K562 (cell line): ENCODE measurements at regions not wholly inside any gene's neighbourhood (a gene's known extent, or its start where the extent isn't known, plus 50 kb on each side); places are given as distances from the start of the nearest gene placed in this dataset.

Source experiments
- CBX3 ChIP-seq, 2 experiments: IDR thresholded peaks; 1 replicate in 1 of 2; 2 replicates in 1 of 2; pipeline ENCODE4 v1.6.1; 2012; ENCODE audit warnings: inconsistent platforms in 2 of 2, low read length in 2 of 2, borderline replicate concordance in 1 of 2, control low read depth in 1 of 2
- CTCF ChIP-seq, 3 experiments: IDR thresholded peaks in 2 of 3; conservative IDR thresholded peaks in 1 of 3; 2 replicates each; pipeline ENCODE4 v1.5.1; 2011 to 2012; ENCODE audit warnings: low read length in 3 of 3, mild to moderate bottlenecking in 3 of 3, control low read depth in 2 of 3, improper control_type of control experiment in 1 of 3, inconsistent platforms in 1 of 3, low read depth in 1 of 3, mixed read lengths in 1 of 3, moderate library complexity in 1 of 3; ENCODE audit not compliant: insufficient read depth in 2 of 3
- E2F1 ChIP-seq: sonication (generic); formaldehyde crosslinking; IDR thresholded peaks from 2 replicates; pipeline ENCODE4 v1.8.1; 2023; ENCODE audit warnings: mild to moderate bottlenecking, missing genetic modification reagents, moderate library complexity
- E2F4 ChIP-seq: sonication (generic); formaldehyde crosslinking; IDR thresholded peaks from 2 replicates; pipeline ENCODE4 v1.8.0; 2022; ENCODE audit warnings: mild to moderate bottlenecking, low read depth, missing genetic modification reagents
- ELK1 ChIP-seq: sonication (generic); formaldehyde crosslinking; IDR thresholded peaks from 2 replicates; pipeline ENCODE4 v1.8.1; 2022; ENCODE audit warnings: missing genetic modification reagents
- POLR2A ChIP-seq: fragments of 450-650 bp; conservative IDR thresholded peaks from 2 replicates; pipeline ENCODE4 v1.6.1; 2016
- RBBP5 ChIP-seq: fragments of 200-600 bp; sonication (generic); IDR thresholded peaks from 2 replicates; pipeline ENCODE4 v1.6.1; 2012; ENCODE audit warnings: borderline replicate concordance, mild to moderate bottlenecking, low read length, control low read depth, inconsistent platforms; ENCODE audit not compliant: insufficient read depth, poor library complexity, severe bottlenecking
- REST ChIP-seq, 2 experiments: fragments of 450-650 bp; formaldehyde crosslinking in 1 of 2; IDR thresholded peaks; 2 replicates each; pipeline versions ENCODE4 v1.4.0 to v1.6.1; 2014 to 2020; ENCODE audit warnings: mild to moderate bottlenecking in 2 of 2, borderline replicate concordance in 1 of 2, low read depth in 1 of 2
- TAF1 ChIP-seq: IDR thresholded peaks from 2 replicates; pipeline ENCODE4 v1.6.1; 2011; ENCODE audit warnings: mild to moderate bottlenecking, low read length, moderate library complexity; ENCODE audit not compliant: insufficient read depth, control insufficient read depth, severe bottlenecking; ENCODE audit errors: extremely low read depth
- TCF7L2 ChIP-seq: fragments of 150-350 bp; IDR thresholded peaks from 2 replicates; pipeline ENCODE4 v1.6.1; 2016; ENCODE audit warnings: low read depth, mild to moderate bottlenecking, low read length, moderate library complexity
- ZNF780A ChIP-seq: fragments of 250-450 bp; sonication (Bioruptor Pico); IDR thresholded peaks from 2 replicates; pipeline ENCODE4 v1.5.0; 2021; ENCODE audit warnings: mild to moderate bottlenecking
- ZZZ3 ChIP-seq: fragments of 450-650 bp; IDR thresholded peaks from 2 replicates; pipeline ENCODE4 v1.6.1; 2016; ENCODE audit warnings: antibody characterized with exemption, mild to moderate bottlenecking, moderate library complexity

- no peak for TF ChIP-seq REST (IDR thresholded peaks at IDR 0.05; ENCODE audit: borderline replicate concordance)
- no peak for TF ChIP-seq REST (CRISPR knock-in tag; IDR thresholded peaks at IDR 0.05; ENCODE audit: low read depth)
- TF ChIP-seq ELK1: no peak
- TF ChIP-seq CBX3 (IDR thresholded peaks at IDR 0.05; ENCODE audit: borderline replicate concordance in 1 of 2, low read length in 2 of 2): no peak
- TF ChIP-seq E2F4 (CRISPR knock-in tag): no peak
- no peak for TF ChIP-seq ZZZ3
- TF ChIP-seq POLR2A: no peak
- TF ChIP-seq RBBP5: no peak
- peak in 2 of 3 experiments; percentile 25 to 46; a peak in 2 of 6 replicates for TF ChIP-seq CTCF (IDR thresholded peaks at IDR 0.05 in 2 of 3, conservative IDR thresholded peaks at IDR 0.05 in 1 of 3; ENCODE audit: insufficient read depth in 2 of 3, low read depth in 1 of 3, low read length in 3 of 3)
- TF ChIP-seq ZNF780A: no peak
- no peak for TF ChIP-seq TCF7L2
- TF ChIP-seq TAF1: no peak
- no peak for TF ChIP-seq E2F1
Observed at GRCh38 chr5:93915142-93915553, 173.7 kb upstream of the POU5F2 start.
